ENCODE measurements at regions not wholly inside any gene's neighbourhood (a gene's known extent, or its start where the extent isn't known, plus 50 kb on each side); places are given as distances from the start of the nearest gene placed in this dataset.

GRCh38 chr10:129055986-129056385 lies 411.1 kb upstream of the MGMT start:
- ATAC-seq (no peak), DNase-seq (ENCODE audit: extremely low read depth in 1 of 4, low spot score in 3 of 4) (no peak), FAIRE-seq (no peak)
- no peak overlapping the region for H3K4me2 ChIP-seq (ENCODE audit: insufficient read depth, low read length)
- in situ Hi-C loops (cut with MboI) (no loop called here), intact Hi-C loops (cut with micrococcal nuclease) (no loop called here)
- no peaks in the 10 kb centered on the region for H4K20me1 ChIP-seq (replicated peaks; ENCODE audit: control insufficient read depth, insufficient read depth, low read length)
- no peaks in the 10 kb centered on the region for H3K79me2 ChIP-seq (ENCODE audit: control insufficient read depth, insufficient read depth, low read length)
- ChIA-PET POLR2A (no interaction called here), CTCF (ENCODE audit: low intra/inter-chr PET ratio) (no interaction called here)
- no peak overlapping the region for H3K27ac ChIP-seq (ENCODE audit: extremely low read depth, low read depth, low read length)
- H3K9me3 ChIP-seq (replicated peaks; ENCODE audit: control insufficient read depth, insufficient read depth, low read depth, low read length): no peaks in the 10 kb centered on the region
- no peaks in the 10 kb centered on the region for H3K4me1 ChIP-seq (replicated peaks in 1 of 2; ENCODE audit: control insufficient read depth in 2 of 2, insufficient read depth in 2 of 2, low read length in 2 of 2)
- H3K9ac ChIP-seq (ENCODE audit: insufficient read depth in 1 of 2, low read depth in 2 of 2, low read length in 2 of 2): no peak overlapping the region
- WGBS (ENCODE audit: insufficient coverage, low coverage, missing lambda C conversion rate): 1% methylated on average over 8 of the region's 17 CpGs
- H3K27me3 ChIP-seq (ENCODE audit: control insufficient read depth in 2 of 2, insufficient read depth in 2 of 2, low read length in 2 of 2): peaks cover 0 to 16% of the 10 kb centered on the region in 2 experiments; a peak in 3 of 5 replicates
- H3K4me3 ChIP-seq: no peak overlapping the region
- H3K9me1 ChIP-seq (ENCODE audit: control insufficient read depth, insufficient read depth, low read length): no peaks in the 10 kb centered on the region
- TF ChIP-seq BHLHE40 (IDR thresholded peaks at IDR 0.05; ENCODE audit: low read length) (no peak), ZBTB33 (CRISPR knock-in tag; IDR thresholded peaks at IDR 0.05) (no peak), ZNF57 (CRISPR knock-in tag; IDR thresholded peaks at IDR 0.05) (no peak), SREBF1 (IDR thresholded peaks at IDR 0.05; ENCODE audit: borderline replicate concordance, low read depth, low read length) (no peak), EHMT2 (IDR thresholded peaks at IDR 0.05) (no peak)
- TF ChIP-seq, protein P1, sequence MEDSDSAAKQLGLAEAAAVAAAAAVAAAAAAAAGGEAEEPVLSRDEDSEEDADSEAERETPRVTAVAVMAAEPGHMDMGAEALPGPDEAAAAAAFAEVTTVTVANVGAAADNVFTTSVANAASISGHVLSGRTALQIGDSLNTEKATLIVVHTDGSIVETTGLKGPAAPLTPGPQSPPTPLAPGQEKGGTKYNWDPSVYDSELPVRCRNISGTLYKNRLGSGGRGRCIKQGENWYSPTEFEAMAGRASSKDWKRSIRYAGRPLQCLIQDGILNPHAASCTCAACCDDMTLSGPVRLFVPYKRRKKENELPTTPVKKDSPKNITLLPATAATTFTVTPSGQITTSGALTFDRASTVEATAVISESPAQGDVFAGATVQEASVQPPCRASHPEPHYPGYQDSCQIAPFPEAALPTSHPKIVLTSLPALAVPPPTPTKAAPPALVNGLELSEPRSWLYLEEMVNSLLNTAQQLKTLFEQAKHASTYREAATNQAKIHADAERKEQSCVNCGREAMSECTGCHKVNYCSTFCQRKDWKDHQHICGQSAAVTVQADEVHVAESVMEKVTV (CRISPR knock-in tag; IDR thresholded peaks at IDR 0.05): no peak
- TF ChIP-seq, protein P2, sequence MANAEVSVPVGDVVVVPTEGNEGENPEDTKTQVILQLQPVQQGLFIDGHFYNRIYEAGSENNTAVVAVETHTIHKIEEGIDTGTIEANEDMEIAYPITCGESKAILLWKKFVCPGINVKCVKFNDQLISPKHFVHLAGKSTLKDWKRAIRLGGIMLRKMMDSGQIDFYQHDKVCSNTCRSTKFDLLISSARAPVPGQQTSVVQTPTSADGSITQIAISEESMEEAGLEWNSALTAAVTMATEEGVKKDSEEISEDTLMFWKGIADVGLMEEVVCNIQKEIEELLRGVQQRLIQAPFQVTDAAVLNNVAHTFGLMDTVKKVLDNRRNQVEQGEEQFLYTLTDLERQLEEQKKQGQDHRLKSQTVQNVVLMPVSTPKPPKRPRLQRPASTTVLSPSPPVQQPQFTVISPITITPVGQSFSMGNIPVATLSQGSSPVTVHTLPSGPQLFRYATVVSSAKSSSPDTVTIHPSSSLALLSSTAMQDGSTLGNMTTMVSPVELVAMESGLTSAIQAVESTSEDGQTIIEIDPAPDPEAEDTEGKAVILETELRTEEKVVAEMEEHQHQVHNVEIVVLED (CRISPR knock-in tag; IDR thresholded peaks at IDR 0.05): no peak
- H3K36me3 ChIP-seq (ENCODE audit: control insufficient read depth, insufficient read depth, low read length): no peaks in the 10 kb centered on the region
- no TSS peak for BruUV-seq (replicated peaks)
- H2AFZ ChIP-seq (ENCODE audit: low read depth, low read length): no peak overlapping the region

All from K562 (cell line).